ENCODE measurements at regions not wholly inside any gene's neighbourhood (a gene's known extent, or its start where the extent isn't known, plus 50 kb on each side); places are given as distances from the start of the nearest gene placed in this dataset.

DNA sequence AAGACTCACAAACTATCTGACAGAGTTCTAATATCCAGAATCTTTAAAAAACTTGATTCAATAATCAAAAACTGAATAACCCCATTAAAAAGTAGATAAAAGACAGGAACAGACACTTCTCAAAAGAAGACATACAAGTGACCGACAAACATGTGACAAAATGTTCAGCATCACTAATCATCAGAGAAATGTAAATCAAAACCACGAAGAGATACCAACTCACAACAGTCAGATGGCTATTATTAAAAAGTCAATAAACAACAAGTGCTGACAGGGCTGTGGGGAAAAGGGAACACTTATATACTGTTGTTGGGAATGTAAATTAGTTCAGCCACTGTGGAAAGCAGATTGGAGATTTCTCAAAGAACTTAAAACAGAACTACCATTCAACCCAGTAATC is 138.1 kb upstream of the RASGEF1B start:
- Mint-ChIP-seq H3K4me1 (peaks cover 51% of the 10 kb centered on the region), H3K27ac (peak overlapping the region; percentile 76), H3K27me3 (no peaks in the 10 kb centered on the region), H3K9me3 (ENCODE audit: insufficient read depth) (no peaks in the 10 kb centered on the region), H3K4me3 (peak overlapping the region; percentile 51)
- intact Hi-C loops (cut with micrococcal nuclease) = loop anchor here (2.0 to 5.0 kb wide), 5 partner anchors 15 to 232 kb away; no protein-coding TSS in a partner anchor
- H3K4me3 ChIP-seq (ENCODE audit: control extremely low read depth in 1 of 5, extremely low read depth in 1 of 5, insufficient read depth in 1 of 5, low read depth in 2 of 5, low read length in 4 of 5) = peak overlapping the region in 1 of 5 experiments; percentile 3
- H3K4me1 ChIP-seq (ENCODE audit: control insufficient read depth in 2 of 2, insufficient read depth in 2 of 2, low read length in 2 of 2) = peaks cover 63 to 71% of the 10 kb centered on the region in 2 donors
- no peak for TF ChIP-seq EZH2 (IDR thresholded peaks at IDR 0.05; ENCODE audit: borderline replicate concordance, insufficient read depth, low read depth, low read length, poor library complexity, severe bottlenecking)
- TF ChIP-seq, protein P1, sequence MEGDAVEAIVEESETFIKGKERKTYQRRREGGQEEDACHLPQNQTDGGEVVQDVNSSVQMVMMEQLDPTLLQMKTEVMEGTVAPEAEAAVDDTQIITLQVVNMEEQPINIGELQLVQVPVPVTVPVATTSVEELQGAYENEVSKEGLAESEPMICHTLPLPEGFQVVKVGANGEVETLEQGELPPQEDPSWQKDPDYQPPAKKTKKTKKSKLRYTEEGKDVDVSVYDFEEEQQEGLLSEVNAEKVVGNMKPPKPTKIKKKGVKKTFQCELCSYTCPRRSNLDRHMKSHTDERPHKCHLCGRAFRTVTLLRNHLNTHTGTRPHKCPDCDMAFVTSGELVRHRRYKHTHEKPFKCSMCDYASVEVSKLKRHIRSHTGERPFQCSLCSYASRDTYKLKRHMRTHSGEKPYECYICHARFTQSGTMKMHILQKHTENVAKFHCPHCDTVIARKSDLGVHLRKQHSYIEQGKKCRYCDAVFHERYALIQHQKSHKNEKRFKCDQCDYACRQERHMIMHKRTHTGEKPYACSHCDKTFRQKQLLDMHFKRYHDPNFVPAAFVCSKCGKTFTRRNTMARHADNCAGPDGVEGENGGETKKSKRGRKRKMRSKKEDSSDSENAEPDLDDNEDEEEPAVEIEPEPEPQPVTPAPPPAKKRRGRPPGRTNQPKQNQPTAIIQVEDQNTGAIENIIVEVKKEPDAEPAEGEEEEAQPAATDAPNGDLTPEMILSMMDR (IDR thresholded peaks at IDR 0.05) = no peak
- no peaks in the 10 kb centered on the region for H3K36me3 ChIP-seq (replicated peaks in 1 of 2; ENCODE audit: control extremely low read depth in 1 of 2, control insufficient read depth in 1 of 2, extremely low read depth in 1 of 2, insufficient read depth in 2 of 2, low read length in 1 of 2)
- H4K20me1 ChIP-seq (ENCODE audit: control insufficient read depth, insufficient read depth, low read length, poor library complexity, severe bottlenecking) = no peaks in the 10 kb centered on the region
- no CpG with 5 or more reads among the region's 2 CpGs for WGBS (ENCODE audit: insufficient coverage)
- peaks cover 0 to 1% (median 0%) of the 10 kb centered on the region in 3 donors for H3K9me3 ChIP-seq (ENCODE audit: control extremely low read depth in 1 of 3, control insufficient read depth in 2 of 3, insufficient read depth in 1 of 3, low read length in 2 of 3)
- peak; percentile 22 for ATAC-seq (ENCODE audit: low read depth)
- no peak overlapping the region for H2AFZ ChIP-seq (ENCODE audit: insufficient read depth, low read depth, low read length, poor library complexity, severe bottlenecking)
- peak overlapping the region; percentile 39 for H3K4me2 ChIP-seq (replicated peaks; ENCODE audit: low read depth, low read length, poor library complexity, severe bottlenecking)
- no peaks in the 10 kb centered on the region for H3K27me3 ChIP-seq (replicated peaks in 1 of 4; ENCODE audit: control extremely low read depth in 1 of 4, control insufficient read depth in 3 of 4, insufficient read depth in 4 of 4, low read length in 3 of 4)
- DNase-seq = peak; percentile 65
- ChIA-PET CTCF (interaction anchor here (0.9 to 1.9 kb wide), 5 partner anchors 10 to 143 kb away, joined by 3 to 7 read pairs (median 3); partner anchors contain the start of gene RASGEF1B), POLR2A (interaction anchor here (0.6 kb wide), 1 partner anchor 117 kb away, joined by 4 read pairs; no protein-coding TSS in a partner anchor)
- H3K27ac ChIP-seq (ENCODE audit: low read length in 2 of 2) = peak overlapping the region; percentile 36 to 67
- H3K79me2 ChIP-seq (ENCODE audit: control insufficient read depth, insufficient read depth, low read length) = no peaks in the 10 kb centered on the region
- H3K9ac ChIP-seq (ENCODE audit: low read length) = peak overlapping the region; percentile 21

DNA sequence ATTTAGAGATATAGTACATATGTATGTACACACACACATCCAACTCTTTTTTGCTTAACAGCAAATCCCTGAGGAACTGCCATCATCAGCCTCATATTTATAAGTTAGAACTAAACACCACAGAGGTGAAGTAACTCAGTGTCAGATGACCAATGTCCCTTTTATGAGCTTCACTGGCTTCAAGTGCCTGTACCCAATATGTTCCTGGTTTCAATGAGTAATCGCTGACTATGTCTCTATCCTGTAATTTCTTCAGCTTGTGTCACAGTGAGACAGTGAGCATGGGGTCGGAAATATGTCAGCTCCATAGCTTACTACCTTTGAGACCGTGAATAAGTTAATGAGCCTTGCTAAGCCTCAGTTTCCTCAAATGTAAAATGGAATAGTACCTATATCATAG is 136.2 kb upstream of the RASGEF1B start:
- no peaks in the 10 kb centered on the region for H3K27me3 ChIP-seq (replicated peaks in 1 of 4; ENCODE audit: control extremely low read depth in 1 of 4, control insufficient read depth in 3 of 4, insufficient read depth in 4 of 4, low read length in 3 of 4)
- DNase-seq = no peak
- POLR2A ChIA-PET = interaction anchor here (1.3 kb wide), 1 partner anchor 676 kb away, joined by 3 read pairs; no protein-coding TSS in a partner anchor

More for the DNA sequence above, 136.2 kb upstream of the RASGEF1B start:
- peaks cover 58% of the 10 kb centered on the region for H3K4me1 Mint-ChIP-seq
- no peak for TF ChIP-seq EZH2 (IDR thresholded peaks at IDR 0.05; ENCODE audit: borderline replicate concordance, insufficient read depth, low read depth, low read length, poor library complexity, severe bottlenecking)
- TF ChIP-seq, protein P1 (IDR thresholded peaks at IDR 0.05) = no peak
- no peaks in the 10 kb centered on the region for H4K20me1 ChIP-seq (ENCODE audit: control insufficient read depth, insufficient read depth, low read length, poor library complexity, severe bottlenecking)
- no peak overlapping the region for H3K4me3 Mint-ChIP-seq
- no peaks in the 10 kb centered on the region for H3K36me3 ChIP-seq (replicated peaks in 1 of 2; ENCODE audit: control extremely low read depth in 1 of 2, control insufficient read depth in 1 of 2, extremely low read depth in 1 of 2, insufficient read depth in 2 of 2, low read length in 1 of 2)
- intact Hi-C loops (cut with micrococcal nuclease) = loop anchor here (1.0 to 5.0 kb wide), 5 partner anchors 46 to 234 kb away; no protein-coding TSS in a partner anchor
- no peaks in the 10 kb centered on the region for H3K9me3 Mint-ChIP-seq (ENCODE audit: insufficient read depth)
- H3K9me3 ChIP-seq (ENCODE audit: control extremely low read depth in 1 of 3, control insufficient read depth in 2 of 3, insufficient read depth in 1 of 3, low read length in 2 of 3) = peaks cover 0 to 1% (median 0%) of the 10 kb centered on the region in 3 donors
- WGBS (ENCODE audit: insufficient coverage) = 67% methylated on average over 1 of the region's 3 CpGs
- H2AFZ ChIP-seq (ENCODE audit: insufficient read depth, low read depth, low read length, poor library complexity, severe bottlenecking) = no peak overlapping the region
- H3K4me3 ChIP-seq (ENCODE audit: control extremely low read depth in 1 of 5, extremely low read depth in 1 of 5, insufficient read depth in 1 of 5, low read depth in 2 of 5, low read length in 4 of 5) = no peak overlapping the region
- CTCF ChIA-PET = interaction anchor here (0.5 to 1.9 kb wide), 6 partner anchors 11 to 141 kb away, joined by 3 to 7 read pairs (median 4); no protein-coding TSS in a partner anchor
- ATAC-seq (ENCODE audit: low read depth) = no peak
- H3K27me3 Mint-ChIP-seq = no peaks in the 10 kb centered on the region
- peak overlapping the region; percentile 24 for H3K4me2 ChIP-seq (replicated peaks; ENCODE audit: low read depth, low read length, poor library complexity, severe bottlenecking)
- no peak overlapping the region for H3K9ac ChIP-seq (ENCODE audit: low read length)
- peak overlapping the region; percentile 47 to 89 for H3K27ac ChIP-seq (ENCODE audit: low read length in 2 of 2)
- H3K4me1 ChIP-seq (ENCODE audit: control insufficient read depth in 2 of 2, insufficient read depth in 2 of 2, low read length in 2 of 2) = peaks cover 66 to 75% of the 10 kb centered on the region in 2 donors
- no peaks in the 10 kb centered on the region for H3K79me2 ChIP-seq (ENCODE audit: control insufficient read depth, insufficient read depth, low read length)
- peak overlapping the region; percentile 78 for H3K27ac Mint-ChIP-seq
